K562 (cell line): ENCODE measurements at regions not wholly inside any gene's neighbourhood (a gene's known extent, or its start where the extent isn't known, plus 50 kb on each side); places are given as distances from the start of the nearest gene placed in this dataset.

Experiments
- ATAC-seq: fragments of 200-7000 bp; cut with Tn5 transposase; 3 replicates; pipeline ENCODE4 v1.9.1; 2020; ENCODE audit warnings: moderate library complexity
- BruUV-seq: library from RNA; stranded (reverse); fragments of 400-500 nt; replicated peaks from 2 replicates; lab custom pipeline; 2021; lab: Mats Ljungman, UMichigan
- CTCF ChIA-PET: fragments of 300-600 bp; formaldehyde crosslinking; extraction: SDS; loops from one replicate; lab custom pipeline; 2021; ENCODE audit warnings: low intra/inter-chr PET ratio; lab: Yijun Ruan, JAX
- POLR2A ChIA-PET: fragments of 300-600, 350-650 bp; sonication (Branson Sonifier 250); formaldehyde crosslinking; extraction: SDS; loops from one replicate; lab custom pipeline; 2021; ENCODE audit warnings: antibody characterized with exemption, inconsistent platforms; lab: Yijun Ruan, JAX
- DNase-seq, 4 experiments: peaks; one replicate each; pipeline versions ENCODE4 v3.0.0 to v3.0.0-alpha.2; 2011 to 2018; ENCODE audit warnings: low spot score in 3 of 4, mixed read lengths in 3 of 4; ENCODE audit errors: extremely low read depth in 1 of 4
- FAIRE-seq: peaks from 2 replicates; lab custom pipeline; 2011; peaks lifted over from hg19 to GRCh38; lab: Jason Lieb, UNC
- H2AFZ ChIP-seq: 2 replicates; pipeline ENCODE4 v1.6.0; 2011; ENCODE audit warnings: low read depth, low read length, control low read depth, inconsistent platforms
- H3K27ac ChIP-seq: fragments of 200-600 bp; 3 replicates; pipeline ENCODE4 v1.8.0; 2011; ENCODE audit warnings: low read depth, mild to moderate bottlenecking, control low read depth, inconsistent platforms, low read length, moderate library complexity, mixed read lengths; ENCODE audit errors: extremely low read depth
- H3K27me3 ChIP-seq, 2 experiments: fragments of 300-600 bp in 1 of 2; 2 replicates in 1 of 2; 3 replicates in 1 of 2; pipeline versions ENCODE4 v1.6.0 to v1.8.0; 2011; ENCODE audit warnings: inconsistent platforms in 2 of 2, low read length in 2 of 2, mild to moderate bottlenecking in 1 of 2, mixed read lengths in 1 of 2, moderate library complexity in 1 of 2; ENCODE audit not compliant: control insufficient read depth in 2 of 2, insufficient read depth in 2 of 2
- H3K36me3 ChIP-seq: fragments of 300-600 bp; 3 replicates; pipeline ENCODE4 v1.8.0; 2011; ENCODE audit warnings: mild to moderate bottlenecking, low read length, inconsistent platforms; ENCODE audit not compliant: control insufficient read depth, insufficient read depth
- H3K4me1 ChIP-seq, 2 experiments: fragments of 200-600 bp in 1 of 2; replicated peaks in 1 of 2; 2 replicates in 1 of 2; 3 replicates in 1 of 2; pipeline versions ENCODE4 v1.5.1 to v1.8.0; 2011; ENCODE audit warnings: inconsistent platforms in 2 of 2, low read length in 2 of 2, mild to moderate bottlenecking in 1 of 2, mixed read lengths in 1 of 2, moderate library complexity in 1 of 2; ENCODE audit not compliant: control insufficient read depth in 2 of 2, insufficient read depth in 2 of 2
- H3K4me2 ChIP-seq: 2 replicates; pipeline ENCODE4 v1.6.1; 2011; ENCODE audit warnings: low read length, control low read depth, inconsistent platforms, mixed read lengths; ENCODE audit not compliant: insufficient read depth
- H3K4me3 ChIP-seq: fragments of 200-600 bp; sonication (generic), shearing (Covaris generic); 2 replicates; pipeline ENCODE4 v1.5.1; 2016; ENCODE audit warnings: control low read depth, inconsistent platforms
- H3K79me2 ChIP-seq: fragments of 200-600 bp; 3 replicates; pipeline ENCODE4 v1.8.0; 2011; ENCODE audit warnings: low read length, inconsistent platforms; ENCODE audit not compliant: control insufficient read depth, insufficient read depth
- H3K9ac ChIP-seq, 2 experiments: 2 replicates each; pipeline versions ENCODE4 v1.6.0 to v1.6.1; 2011; ENCODE audit warnings: low read depth in 2 of 2, low read length in 2 of 2, control low read depth in 1 of 2, inconsistent platforms in 1 of 2, mild to moderate bottlenecking in 1 of 2, mixed read lengths in 1 of 2; ENCODE audit not compliant: insufficient read depth in 1 of 2
- H3K9me1 ChIP-seq: one replicate; pipeline ENCODE4 v1.6.0; 2011; ENCODE audit warnings: inconsistent platforms, mild to moderate bottlenecking, low read length, moderate library complexity; ENCODE audit not compliant: control insufficient read depth, insufficient read depth
- H3K9me3 ChIP-seq: replicated peaks from 2 replicates; pipeline ENCODE4 v1.5.1; 2011; ENCODE audit warnings: low read depth, low read length, inconsistent platforms; ENCODE audit not compliant: control insufficient read depth, insufficient read depth
- H4K20me1 ChIP-seq: replicated peaks from 2 replicates; pipeline ENCODE4 v1.6.1; 2011; ENCODE audit warnings: low read length, inconsistent platforms, mixed read lengths; ENCODE audit not compliant: control insufficient read depth, insufficient read depth
- CHCHD3 ChIP-seq: fragments of 250-450 bp; sonication (Bioruptor Pico); IDR thresholded peaks from 2 replicates; pipeline ENCODE4 v2.1.2; 2022; ENCODE audit warnings: mild to moderate bottlenecking
- CREB1 ChIP-seq, 2 experiments: sonication (generic) in 1 of 2; formaldehyde crosslinking in 1 of 2; IDR thresholded peaks; 2 replicates each; pipeline versions ENCODE4 v1.6.1 to v1.8.0; 2012 to 2022; ENCODE audit warnings: inconsistent platforms in 1 of 2, mild to moderate bottlenecking in 1 of 2, missing genetic modification reagents in 1 of 2, moderate library complexity in 1 of 2
- GATAD2A ChIP-seq: fragments of 450-650 bp; IDR thresholded peaks from 2 replicates; pipeline ENCODE4 v1.6.1; 2017
- ID3 ChIP-seq, 2 experiments: fragments of 250-450 bp in 1 of 2; fragments of 450-650 bp in 1 of 2; sonication (Bioruptor Pico) in 1 of 2; IDR thresholded peaks; 2 replicates each; pipeline versions ENCODE4 v1.6.1 to v1.8.0; 2016 to 2021; ENCODE audit warnings: mild to moderate bottlenecking in 2 of 2, moderate library complexity in 2 of 2, missing compliant biosample characterization in 1 of 2, missing genetic modification characterization in 1 of 2
- MTA1 ChIP-seq: fragments of 450-650 bp; IDR thresholded peaks from 2 replicates; pipeline ENCODE4 v1.6.1; 2017; ENCODE audit warnings: borderline replicate concordance
- NCOA1 ChIP-seq: fragments of 450-650 bp; IDR thresholded peaks from 2 replicates; pipeline ENCODE4 v1.6.1; 2016; ENCODE audit warnings: low read depth
- NFIX ChIP-seq: fragments of 250-450 bp; sonication (Bioruptor Pico); IDR thresholded peaks from 2 replicates; pipeline ENCODE4 v1.4.0; 2020; ENCODE audit warnings: low read depth, mild to moderate bottlenecking, moderate library complexity
- PREB ChIP-seq: sonication (generic); formaldehyde crosslinking; IDR thresholded peaks from 2 replicates; pipeline ENCODE4 v1.8.1; 2023; ENCODE audit warnings: mild to moderate bottlenecking, missing genetic modification reagents
- RBFOX2 ChIP-seq: fragments of 200-400 bp; formaldehyde crosslinking; IDR thresholded peaks from 2 replicates; pipeline ENCODE4 v1.6.1; 2017; ENCODE audit warnings: low read depth, mild to moderate bottlenecking, low read length, moderate library complexity
- RBM39 ChIP-seq: fragments of 200-400 bp; formaldehyde crosslinking; optimal IDR thresholded peaks from 2 replicates; pipeline ENCODE3; 2018; ENCODE audit warnings: low read depth, low read length
- RFX5 ChIP-seq: IDR thresholded peaks from 2 replicates; pipeline ENCODE4 v1.6.1; 2011; ENCODE audit warnings: low read depth, mild to moderate bottlenecking, improper control_type of control experiment, low read length
- TOE1 ChIP-seq, 2 experiments: fragments of 450-650 bp in 1 of 2; sonication (generic) in 1 of 2; formaldehyde crosslinking in 1 of 2; IDR thresholded peaks; 2 replicates each; pipeline versions ENCODE4 v1.7.1 to v1.8.0; 2016 to 2022; ENCODE audit warnings: borderline replicate concordance in 2 of 2, mild to moderate bottlenecking in 2 of 2, antibody characterized with exemption in 1 of 2, inconsistent platforms in 1 of 2, low read depth in 1 of 2, missing genetic modification reagents in 1 of 2, moderate library complexity in 1 of 2
- YY1 ChIP-seq, 3 experiments: IDR thresholded peaks; 2 replicates each; pipeline ENCODE4 v1.6.1; 2011; ENCODE audit warnings: low read length in 2 of 3, mild to moderate bottlenecking in 2 of 3, moderate library complexity in 2 of 3, borderline replicate concordance in 1 of 3, control low read depth in 1 of 3, low read depth in 1 of 3; ENCODE audit not compliant: insufficient read depth in 3 of 3, insufficient replicate concordance in 2 of 3, control insufficient read depth in 1 of 3, insufficient read length in 1 of 3; ENCODE audit errors: extremely low read depth in 1 of 3
- ZBTB1 ChIP-seq: sonication (generic); formaldehyde crosslinking; IDR thresholded peaks from 2 replicates; pipeline ENCODE4 v1.8.1; 2023; ENCODE audit warnings: missing genetic modification reagents, low read depth, mild to moderate bottlenecking, borderline replicate concordance
- ZKSCAN3 ChIP-seq: fragments of 250-450 bp; sonication (Bioruptor Pico); IDR thresholded peaks from 2 replicates; pipeline ENCODE4 v1.4.0; 2020
- WGBS: fragments of 100-300 bp; shearing (Covaris generic); methylation state at CpG from one replicate; pipeline ENCODE4 v1.1.6; 2016; ENCODE audit warnings: low coverage, mixed read lengths; ENCODE audit not compliant: insufficient coverage; ENCODE audit errors: missing lambda C conversion rate; 5-methylcytosine and 5-hydroxymethylcytosine counted together
- in situ Hi-C: fragments of 300-500 bp; cut with MboI; formaldehyde crosslinking; loops from 4 replicates; pipeline ENCODE4 v1.15.0; 2018; ENCODE audit warnings: inconsistent platforms, mixed read lengths
- intact Hi-C: fragments of 100-400 bp; cut with micrococcal nuclease; formaldehyde crosslinking; loops from 2 replicates; pipeline ENCODE4 v1.14.2; 2022

- TF ChIP-seq CREB1 (IDR thresholded peaks at IDR 0.05) (no peak), CREB1 (CRISPR knock-in tag; IDR thresholded peaks at IDR 0.05) (no peak)
These were observed 600.4 kb upstream of the SLITRK6 start (continued) for GRCh38 chr13:86399572-86399971.

GRCh38 chr13:86402500-86402899 lies 603.3 kb upstream of the SLITRK6 start:
- ChIA-PET POLR2A (no interaction called here), CTCF (no interaction called here)
- Histone ChIP-seq H3K9me1 (no peaks in the 10 kb centered on the region), H3K36me3 (no peaks in the 10 kb centered on the region), H3K27ac (no peak overlapping the region), H3K27me3 (no peaks in the 10 kb centered on the region), H3K4me2 (no peak overlapping the region), H3K4me3 (no peak overlapping the region), H3K9me3 (no peaks in the 10 kb centered on the region), H3K79me2 (no peaks in the 10 kb centered on the region), H3K4me1 (no peaks in the 10 kb centered on the region), H4K20me1 (no peaks in the 10 kb centered on the region), H3K9ac (no peak overlapping the region), H2AFZ (no peak overlapping the region)
- FAIRE-seq = no peak
- TF ChIP-seq NCOA1 (no peak), CHCHD3 (CRISPR knock-in tag) (no peak), ID3 (CRISPR knock-in tag; IDR thresholded peaks at IDR 0.05) (no peak), ID3 (tag; IDR thresholded peaks at IDR 0.05) (no peak), RBFOX2 (no peak), ZKSCAN3 (CRISPR knock-in tag) (no peak), MTA1 (no peak), YY1 (IDR thresholded peaks at IDR 0.05; ENCODE audit: borderline replicate concordance in 1 of 3, control insufficient read depth in 1 of 3, extremely low read depth in 1 of 3, insufficient read depth in 3 of 3, insufficient read length in 1 of 3, insufficient replicate concordance in 2 of 3, low read depth in 1 of 3, low read length in 2 of 3) (no peak), PREB (CRISPR knock-in tag) (no peak), ZBTB1 (CRISPR knock-in tag) (no peak), TOE1 (IDR thresholded peaks at IDR 0.05; ENCODE audit: borderline replicate concordance) (no peak), TOE1 (CRISPR knock-in tag; IDR thresholded peaks at IDR 0.05; ENCODE audit: borderline replicate concordance, low read depth) (no peak), NFIX (CRISPR knock-in tag) (no peak), RFX5 (no peak), RBM39 (no peak), GATAD2A (no peak)
- no peak for DNase-seq
- in situ Hi-C loops = no loop called here
- no TSS peak for BruUV-seq
- intact Hi-C loops = no loop called here
- ATAC-seq = no peak
- WGBS = 0% methylated on average over 2 of the region's 3 CpGs
